Upper lobe of right lung (tissue), 1 donor: ENCODE measurements at regions not wholly inside any gene's neighbourhood (a gene's known extent, or its start where the extent isn't known, plus 50 kb on each side); places are given as distances from the start of the nearest gene placed in this dataset.

Experiments used
- ATAC-seq: fragments of 200-7000 bp; cut with Tn5 transposase; one replicate; pipeline ENCODE4 v1.9.1; 2020; ENCODE audit warnings: mild to moderate bottlenecking, moderate library complexity
- DNase-seq: peaks from one replicate; pipeline ENCODE4 v3.0.0-alpha.2; 2020
- H3K27ac ChIP-seq: fragments of 200-600 bp; one replicate; pipeline ENCODE4 v1.8.0; 2022
- H3K27me3 ChIP-seq: fragments of 200-600 bp; one replicate; pipeline ENCODE4 v1.8.0; 2022; ENCODE audit warnings: mild to moderate bottlenecking
- H3K36me3 ChIP-seq: fragments of 200-600 bp; one replicate; pipeline ENCODE4 v1.8.0; 2022
- H3K4me1 ChIP-seq: fragments of 200-600 bp; one replicate; pipeline ENCODE4 v1.8.0; 2022
- H3K4me3 ChIP-seq: fragments of 200-600 bp; one replicate; pipeline ENCODE4 v1.8.0; 2022; ENCODE audit warnings: mild to moderate bottlenecking
- H3K9me3 ChIP-seq: fragments of 200-600 bp; one replicate; pipeline ENCODE4 v1.8.0; 2022
- intact Hi-C: fragments of 100-400 bp; cut with DNase I; formaldehyde crosslinking; loops from one replicate; pipeline ENCODE4 v1.11.0; 2022
- TF ChIP-seq, protein P1 (sequence below): fragments of 200-600 bp; IDR thresholded peaks from one replicate; pipeline ENCODE4 v1.8.0; 2022; ENCODE audit warnings: antibody characterized with exemption
- donor health status: DM: no; HTN: yes; CAD: no; lungs with severe emphysema.

DNA sequence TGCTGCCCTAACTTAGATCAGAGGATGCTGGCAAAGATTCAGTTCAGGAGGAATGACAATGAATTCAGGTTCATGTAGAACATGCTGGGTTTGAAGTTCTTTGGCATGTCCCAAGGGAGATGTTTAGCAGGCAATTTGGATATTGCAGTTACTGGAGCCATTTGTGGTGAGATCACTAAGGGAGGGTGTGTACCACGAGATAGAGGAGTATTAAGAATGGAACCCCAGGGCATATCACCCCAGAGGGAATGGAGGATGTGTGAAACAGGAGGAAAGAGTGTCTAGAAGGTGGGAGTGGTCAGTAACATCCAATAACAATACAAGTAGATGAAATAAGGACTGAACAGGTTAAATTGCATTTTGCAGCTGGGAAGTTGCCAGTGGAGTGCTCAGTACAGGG lies 87.1 kb downstream of the CCR1 start:
- TF ChIP-seq, protein P1, sequence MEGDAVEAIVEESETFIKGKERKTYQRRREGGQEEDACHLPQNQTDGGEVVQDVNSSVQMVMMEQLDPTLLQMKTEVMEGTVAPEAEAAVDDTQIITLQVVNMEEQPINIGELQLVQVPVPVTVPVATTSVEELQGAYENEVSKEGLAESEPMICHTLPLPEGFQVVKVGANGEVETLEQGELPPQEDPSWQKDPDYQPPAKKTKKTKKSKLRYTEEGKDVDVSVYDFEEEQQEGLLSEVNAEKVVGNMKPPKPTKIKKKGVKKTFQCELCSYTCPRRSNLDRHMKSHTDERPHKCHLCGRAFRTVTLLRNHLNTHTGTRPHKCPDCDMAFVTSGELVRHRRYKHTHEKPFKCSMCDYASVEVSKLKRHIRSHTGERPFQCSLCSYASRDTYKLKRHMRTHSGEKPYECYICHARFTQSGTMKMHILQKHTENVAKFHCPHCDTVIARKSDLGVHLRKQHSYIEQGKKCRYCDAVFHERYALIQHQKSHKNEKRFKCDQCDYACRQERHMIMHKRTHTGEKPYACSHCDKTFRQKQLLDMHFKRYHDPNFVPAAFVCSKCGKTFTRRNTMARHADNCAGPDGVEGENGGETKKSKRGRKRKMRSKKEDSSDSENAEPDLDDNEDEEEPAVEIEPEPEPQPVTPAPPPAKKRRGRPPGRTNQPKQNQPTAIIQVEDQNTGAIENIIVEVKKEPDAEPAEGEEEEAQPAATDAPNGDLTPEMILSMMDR = no peak
- H3K9me3 ChIP-seq = no peaks in the 10 kb centered on the region

DNA sequence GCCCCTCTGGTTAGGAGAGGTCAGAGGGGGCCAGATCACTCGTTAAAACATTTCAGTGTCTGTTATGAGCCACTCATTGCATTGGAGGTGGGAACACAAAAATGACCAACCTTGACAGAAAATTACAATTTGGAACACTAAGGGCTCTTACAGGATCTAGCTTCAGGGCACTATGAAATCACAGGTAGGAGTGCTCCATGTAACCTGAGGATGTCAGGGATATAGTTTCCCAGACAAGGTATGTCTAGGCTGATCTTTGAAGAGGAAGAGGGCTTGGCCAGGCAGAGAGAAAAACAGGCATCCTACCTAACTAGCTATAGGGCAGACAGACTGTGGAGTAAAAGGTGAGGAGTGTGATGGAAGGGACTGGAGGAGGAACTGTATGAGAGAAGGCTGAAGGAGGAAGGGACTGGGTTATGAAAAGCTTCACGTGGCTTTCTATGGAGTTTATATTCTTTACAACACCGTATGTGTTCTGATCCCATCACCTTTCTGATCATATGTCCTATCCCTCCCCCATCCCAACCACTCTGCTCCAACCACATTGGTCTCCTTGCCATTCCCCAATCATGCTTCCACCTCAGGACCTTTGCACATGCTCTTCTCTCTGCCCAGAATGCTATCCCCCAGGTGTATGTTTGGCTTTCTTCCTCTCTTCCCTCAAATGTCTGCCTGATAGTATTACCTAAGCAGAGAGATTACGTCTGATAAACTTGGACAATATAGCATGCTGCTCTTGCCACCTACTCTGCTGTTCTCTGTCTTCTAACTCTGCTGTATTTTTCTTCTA lies 88.2 kb downstream of the CCR1 start:
- no peaks in the 10 kb centered on the region for H3K27me3 ChIP-seq
- no peaks in the 10 kb centered on the region for H3K36me3 ChIP-seq
- TF ChIP-seq, protein P1 = no peak
- no peak overlapping the region for H3K4me3 ChIP-seq
- H3K4me1 ChIP-seq = peaks cover 10% of the 10 kb centered on the region
- no peak overlapping the region for H3K27ac ChIP-seq
- intact Hi-C loops = no loop called here
- DNase-seq (no peak), ATAC-seq (no peak)
- no peaks in the 10 kb centered on the region for H3K9me3 ChIP-seq

More for the DNA sequence above, 87.1 kb downstream of the CCR1 start:
- H3K27ac ChIP-seq = no peak overlapping the region
- intact Hi-C loops = no loop called here
- no peaks in the 10 kb centered on the region for H3K36me3 ChIP-seq
- ATAC-seq = no peak
- DNase-seq = no peak
- H3K4me1 ChIP-seq = peaks cover 14% of the 10 kb centered on the region
- no peak overlapping the region for H3K4me3 ChIP-seq
- no peaks in the 10 kb centered on the region for H3K27me3 ChIP-seq

DNA sequence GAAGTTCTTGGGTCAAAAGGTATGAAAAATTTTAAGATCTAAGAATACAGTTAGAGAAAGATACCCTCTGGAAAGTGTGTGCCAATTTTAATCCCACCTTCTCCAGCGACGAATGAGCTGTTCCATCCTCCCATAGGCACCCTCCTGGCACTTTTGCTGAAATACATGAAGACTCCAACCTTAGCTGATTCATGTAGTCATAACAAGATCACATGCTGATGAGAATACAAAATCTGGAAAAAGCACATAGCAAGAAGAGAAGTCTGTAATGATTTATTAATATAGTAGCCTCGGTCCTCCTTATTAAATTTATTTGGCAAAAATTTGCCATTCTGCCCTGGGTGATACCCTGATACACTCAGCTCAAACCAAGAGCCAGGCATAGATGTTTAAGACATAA lies 88.9 kb downstream of the CCR1 start:
- DNase-seq (no peak), ATAC-seq (no peak)
- TF ChIP-seq, protein P1 = no peak
- Histone ChIP-seq H3K27me3 (no peaks in the 10 kb centered on the region), H3K27ac (no peak overlapping the region), H3K9me3 (no peaks in the 10 kb centered on the region), H3K4me1 (peaks cover 15% of the 10 kb centered on the region), H3K36me3 (no peaks in the 10 kb centered on the region), H3K4me3 (no peak overlapping the region)
- intact Hi-C loops = no loop called here

DNA sequence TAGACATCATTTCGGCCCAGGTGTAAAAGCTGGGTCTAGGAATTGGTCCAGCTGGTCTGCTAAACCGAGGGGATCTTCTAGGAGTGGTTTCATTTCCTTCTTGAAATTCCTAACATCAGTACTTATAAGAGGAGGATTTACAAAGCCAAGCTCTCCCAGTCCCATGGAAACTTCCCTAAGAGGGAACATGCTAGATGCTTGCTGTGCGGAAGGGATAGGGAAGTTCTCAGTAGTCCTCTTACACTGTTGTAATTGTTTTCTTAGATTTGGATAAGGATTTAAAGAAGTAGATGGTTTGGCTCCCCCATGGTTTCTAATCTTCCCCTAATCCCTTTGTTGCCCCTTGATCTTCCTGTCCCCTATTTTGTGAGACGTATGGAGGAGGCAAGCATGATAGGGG lies 89.7 kb upstream of the XCR1 start:
- Histone ChIP-seq H3K9me3 (no peaks in the 10 kb centered on the region), H3K27me3 (no peaks in the 10 kb centered on the region), H3K27ac (no peak overlapping the region), H3K4me3 (no peak overlapping the region), H3K36me3 (no peaks in the 10 kb centered on the region), H3K4me1 (peaks cover 8% of the 10 kb centered on the region)
- TF ChIP-seq, protein P1 = no peak
- ATAC-seq (no peak), DNase-seq (no peak)
- intact Hi-C loops = no loop called here

DNA sequence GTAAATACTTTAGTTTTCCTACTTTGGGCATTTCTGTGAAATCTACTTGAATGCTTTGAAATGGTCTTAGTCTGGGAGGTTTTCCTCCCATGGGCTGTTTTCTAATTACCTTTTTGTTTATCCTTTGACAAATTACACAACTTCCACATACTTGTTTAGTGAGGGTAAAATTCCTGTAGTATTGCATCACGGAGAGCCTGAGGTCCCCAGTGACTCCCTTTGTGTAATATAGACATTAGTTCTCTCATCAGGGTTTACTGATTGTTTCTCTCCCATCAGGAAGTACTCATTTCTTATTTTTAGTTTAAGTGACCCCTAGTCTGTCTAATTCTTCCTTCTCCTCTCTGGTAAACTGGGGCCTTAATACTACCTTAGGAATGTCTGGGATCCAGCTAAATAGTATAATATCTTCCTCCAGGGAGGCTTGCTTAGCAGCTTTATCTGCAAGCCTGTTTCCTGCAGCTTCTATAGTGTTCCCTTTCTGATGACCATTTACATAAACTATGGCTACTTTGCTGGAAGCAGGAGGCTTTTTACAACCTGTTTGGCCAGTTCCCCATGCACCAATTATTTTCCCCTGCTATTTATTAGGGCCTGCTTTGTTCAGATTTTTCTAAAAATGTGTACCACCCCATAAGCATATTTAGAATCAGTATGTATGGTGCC lies 87.2 kb upstream of the XCR1 start:
- H3K27me3 ChIP-seq = no peaks in the 10 kb centered on the region
- intact Hi-C loops = no loop called here
- TF ChIP-seq, protein P1 = no peak
- DNase-seq = no peak
- ATAC-seq = peak; percentile 54
- H3K4me3 ChIP-seq = no peak overlapping the region
- H3K27ac ChIP-seq = peak overlapping the region; percentile 33
- H3K36me3 ChIP-seq = no peaks in the 10 kb centered on the region
- H3K4me1 ChIP-seq = peaks cover 16% of the 10 kb centered on the region
- no peaks in the 10 kb centered on the region for H3K9me3 ChIP-seq
